Glutamatergic neuron (in vitro differentiated cells): ENCODE measurements at regions not wholly inside any gene's neighbourhood (a gene's known extent, or its start where the extent isn't known, plus 50 kb on each side); places are given as distances from the start of the nearest gene placed in this dataset.

ENCODE experiments used
- DNase-seq: peaks from one replicate; pipeline ENCODE4 v3.0.0; 2022
- H3K27ac Mint-ChIP-seq: one replicate; pipeline ENCODE4 v1.8.0; 2020; ENCODE audit warnings: mild to moderate bottlenecking, mixed read lengths, inconsistent platforms; ENCODE audit not compliant: unreplicated experiment
- H3K27me3 Mint-ChIP-seq: one replicate; pipeline ENCODE4 v1.8.0; 2020; ENCODE audit warnings: mild to moderate bottlenecking, moderate library complexity, mixed read lengths, inconsistent platforms; ENCODE audit not compliant: unreplicated experiment
- H3K36me3 Mint-ChIP-seq: one replicate; pipeline ENCODE4 v1.8.0; 2020; ENCODE audit warnings: mild to moderate bottlenecking, mixed read lengths, inconsistent platforms; ENCODE audit not compliant: unreplicated experiment
- H3K4me1 Mint-ChIP-seq: one replicate; pipeline ENCODE4 v1.8.0; 2020; ENCODE audit warnings: mild to moderate bottlenecking, low read depth, mixed read lengths, inconsistent platforms; ENCODE audit not compliant: unreplicated experiment
- H3K4me3 Mint-ChIP-seq: one replicate; pipeline ENCODE4 v1.8.0; 2020; ENCODE audit warnings: mild to moderate bottlenecking, mixed read lengths, inconsistent platforms; ENCODE audit not compliant: unreplicated experiment
- H3K9me3 Mint-ChIP-seq: one replicate; pipeline ENCODE4 v1.8.0; 2020; ENCODE audit warnings: mild to moderate bottlenecking, moderate library complexity, mixed read lengths, inconsistent platforms; ENCODE audit not compliant: unreplicated experiment
- TF ChIP-seq, protein P1 (sequence below): fragments of 200-600 bp; sonication (generic); IDR thresholded peaks from one replicate; pipeline ENCODE4 v1.5.0; 2021; ENCODE audit not compliant: partially characterized antibody, unreplicated experiment

DNA sequence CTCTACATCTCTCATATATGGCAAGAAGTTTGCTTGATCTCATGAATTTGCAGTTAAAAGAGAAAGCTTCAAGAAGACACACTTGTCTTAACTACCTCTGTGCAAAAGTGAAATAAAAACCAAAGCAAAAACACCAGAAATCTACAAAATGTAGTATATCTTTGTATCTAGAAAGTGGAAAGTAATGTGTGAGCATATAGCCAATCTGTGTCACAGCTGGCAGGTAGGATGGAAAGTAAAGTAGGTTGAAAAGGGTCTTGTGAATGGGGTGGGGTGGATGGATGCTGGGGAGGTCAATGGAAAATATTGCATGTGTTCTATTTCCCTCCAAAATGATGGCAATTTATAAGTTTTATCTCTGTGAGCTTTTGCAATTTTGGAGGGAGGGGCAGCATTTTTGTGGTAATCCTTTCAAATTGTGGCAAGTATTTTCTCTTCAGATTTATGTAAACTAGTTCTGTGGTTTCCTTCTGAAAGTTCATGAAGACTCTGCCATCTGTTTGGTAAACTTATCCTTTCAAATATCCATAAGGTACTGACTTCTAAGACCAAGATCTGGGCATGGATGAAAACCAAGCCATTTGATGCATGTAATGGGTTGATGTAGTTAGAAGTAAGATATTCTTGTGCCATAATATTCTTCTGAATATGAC lies 215.9 kb upstream of the GIMD1 start:
- TF ChIP-seq, protein P1, sequence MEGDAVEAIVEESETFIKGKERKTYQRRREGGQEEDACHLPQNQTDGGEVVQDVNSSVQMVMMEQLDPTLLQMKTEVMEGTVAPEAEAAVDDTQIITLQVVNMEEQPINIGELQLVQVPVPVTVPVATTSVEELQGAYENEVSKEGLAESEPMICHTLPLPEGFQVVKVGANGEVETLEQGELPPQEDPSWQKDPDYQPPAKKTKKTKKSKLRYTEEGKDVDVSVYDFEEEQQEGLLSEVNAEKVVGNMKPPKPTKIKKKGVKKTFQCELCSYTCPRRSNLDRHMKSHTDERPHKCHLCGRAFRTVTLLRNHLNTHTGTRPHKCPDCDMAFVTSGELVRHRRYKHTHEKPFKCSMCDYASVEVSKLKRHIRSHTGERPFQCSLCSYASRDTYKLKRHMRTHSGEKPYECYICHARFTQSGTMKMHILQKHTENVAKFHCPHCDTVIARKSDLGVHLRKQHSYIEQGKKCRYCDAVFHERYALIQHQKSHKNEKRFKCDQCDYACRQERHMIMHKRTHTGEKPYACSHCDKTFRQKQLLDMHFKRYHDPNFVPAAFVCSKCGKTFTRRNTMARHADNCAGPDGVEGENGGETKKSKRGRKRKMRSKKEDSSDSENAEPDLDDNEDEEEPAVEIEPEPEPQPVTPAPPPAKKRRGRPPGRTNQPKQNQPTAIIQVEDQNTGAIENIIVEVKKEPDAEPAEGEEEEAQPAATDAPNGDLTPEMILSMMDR: no peak
- H3K4me3 Mint-ChIP-seq: no peak overlapping the region
- no peaks in the 10 kb centered on the region for H3K36me3 Mint-ChIP-seq
- DNase-seq: no peak
- H3K27ac Mint-ChIP-seq: no peak overlapping the region
- H3K27me3 Mint-ChIP-seq: no peaks in the 10 kb centered on the region
- H3K9me3 Mint-ChIP-seq: no peaks in the 10 kb centered on the region
- no peaks in the 10 kb centered on the region for H3K4me1 Mint-ChIP-seq

DNA sequence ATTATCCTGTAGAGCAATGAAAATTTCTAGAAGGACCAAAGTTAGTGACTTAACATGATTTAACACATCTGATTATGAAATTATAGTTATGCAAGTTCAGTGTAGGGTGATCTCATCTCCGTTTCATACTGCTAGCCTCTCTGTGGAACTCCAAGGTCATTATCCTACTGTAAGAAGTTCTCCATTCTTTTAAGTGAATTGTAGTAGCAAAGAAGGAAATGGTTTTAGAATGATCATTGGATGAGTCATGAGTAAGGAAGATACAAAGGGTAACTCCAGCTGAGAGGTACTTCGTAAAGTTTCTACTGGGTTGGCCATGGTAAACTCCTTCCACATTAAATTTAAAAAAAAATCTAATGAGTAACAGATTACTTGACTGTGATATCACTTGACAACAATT lies 215.0 kb upstream of the GIMD1 start:
- H3K36me3 Mint-ChIP-seq: no peaks in the 10 kb centered on the region
- H3K27ac Mint-ChIP-seq: no peak overlapping the region
- TF ChIP-seq, protein P1: no peak
- H3K9me3 Mint-ChIP-seq: no peaks in the 10 kb centered on the region
- no peaks in the 10 kb centered on the region for H3K4me1 Mint-ChIP-seq
- H3K4me3 Mint-ChIP-seq: no peak overlapping the region
- no peaks in the 10 kb centered on the region for H3K27me3 Mint-ChIP-seq
- DNase-seq: no peak

DNA sequence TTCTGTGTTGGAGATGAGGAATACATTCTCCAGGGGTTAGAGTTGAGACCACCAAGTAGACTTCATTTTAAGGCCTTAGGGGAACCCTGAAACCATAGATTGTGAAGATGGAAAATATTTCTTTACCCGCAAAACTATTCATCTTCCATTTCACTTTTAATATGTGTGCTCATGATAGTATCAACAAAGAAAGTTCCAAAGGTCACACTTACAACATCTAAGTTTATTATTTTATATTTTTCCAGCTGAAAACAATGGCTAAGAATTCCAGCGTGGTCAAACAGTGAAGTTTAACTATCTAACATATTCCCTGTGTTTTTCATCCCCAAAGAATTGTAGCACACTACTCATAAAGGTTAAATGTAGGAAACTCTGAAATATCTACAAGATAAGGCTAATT lies 214.5 kb upstream of the GIMD1 start:
- Mint-ChIP-seq H3K27me3 (no peaks in the 10 kb centered on the region), H3K4me3 (no peak overlapping the region), H3K4me1 (no peaks in the 10 kb centered on the region), H3K27ac (no peak overlapping the region), H3K9me3 (no peaks in the 10 kb centered on the region), H3K36me3 (no peaks in the 10 kb centered on the region)
- TF ChIP-seq, protein P1: no peak
- DNase-seq: no peak

DNA sequence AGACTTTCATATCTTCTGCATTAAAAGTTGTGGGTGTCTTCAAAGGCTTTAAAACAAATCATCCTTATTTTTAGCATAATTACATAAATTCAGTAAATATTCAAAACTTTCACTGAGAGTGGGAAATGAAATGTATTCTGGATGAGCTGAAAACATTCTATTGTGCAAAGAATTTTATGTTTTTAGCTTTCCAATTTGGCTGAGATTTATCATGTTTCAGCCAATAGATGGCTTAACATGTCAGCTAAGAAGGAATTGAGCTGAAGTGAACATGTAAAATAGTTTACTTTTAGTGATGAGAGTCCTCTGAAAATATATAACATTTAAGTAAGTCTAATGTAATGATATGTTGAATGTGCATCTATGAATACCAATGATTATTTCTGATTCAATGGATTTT lies 213.5 kb upstream of the GIMD1 start:
- H3K36me3 Mint-ChIP-seq: no peaks in the 10 kb centered on the region
- H3K27me3 Mint-ChIP-seq: no peaks in the 10 kb centered on the region
- H3K27ac Mint-ChIP-seq: no peak overlapping the region
- no peak overlapping the region for H3K4me3 Mint-ChIP-seq
- DNase-seq: no peak
- H3K4me1 Mint-ChIP-seq: no peaks in the 10 kb centered on the region
- H3K9me3 Mint-ChIP-seq: no peaks in the 10 kb centered on the region
- TF ChIP-seq, protein P1: no peak

DNA sequence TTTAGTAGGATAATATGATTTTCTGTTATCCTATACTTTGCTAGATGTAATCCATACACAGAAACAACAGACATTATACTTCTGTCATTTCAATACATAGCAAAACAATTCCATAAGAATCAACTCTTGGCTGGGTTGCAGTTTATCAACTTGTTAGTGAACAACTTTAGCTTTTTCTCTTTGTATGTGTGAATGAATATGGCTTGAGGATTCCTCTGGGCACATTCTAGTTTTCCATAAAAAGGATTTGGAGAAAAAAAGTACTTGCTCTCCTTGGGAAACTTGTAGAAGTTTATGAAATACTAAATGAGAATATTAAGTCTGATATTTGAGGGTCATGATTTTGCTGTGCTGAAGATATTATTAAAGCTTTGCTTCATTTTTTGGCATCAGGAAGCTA lies 210.7 kb upstream of the GIMD1 start:
- no peak for DNase-seq
- H3K36me3 Mint-ChIP-seq: no peaks in the 10 kb centered on the region
- H3K4me1 Mint-ChIP-seq: no peaks in the 10 kb centered on the region
- H3K4me3 Mint-ChIP-seq: no peak overlapping the region
- H3K27ac Mint-ChIP-seq: no peak overlapping the region
- peaks cover 1% of the 10 kb centered on the region for H3K9me3 Mint-ChIP-seq
- H3K27me3 Mint-ChIP-seq: no peaks in the 10 kb centered on the region
- TF ChIP-seq, protein P1: no peak
